ENCODE measurements at regions not wholly inside any gene's neighbourhood (a gene's known extent, or its start where the extent isn't known, plus 50 kb on each side); places are given as distances from the start of the nearest gene placed in this dataset.

GRCh38 chr2:163462993-163463392 is 272.8 kb downstream of the FIGN start:
- no peak for DNase-seq (ENCODE audit: low read depth)
- no peak overlapping the region for H3K4me3 ChIP-seq (ENCODE audit: low read depth, low read length)

GRCh38 chr2:163459986-163460385 is 275.8 kb downstream of the FIGN start:
- TF ChIP-seq, protein P1, sequence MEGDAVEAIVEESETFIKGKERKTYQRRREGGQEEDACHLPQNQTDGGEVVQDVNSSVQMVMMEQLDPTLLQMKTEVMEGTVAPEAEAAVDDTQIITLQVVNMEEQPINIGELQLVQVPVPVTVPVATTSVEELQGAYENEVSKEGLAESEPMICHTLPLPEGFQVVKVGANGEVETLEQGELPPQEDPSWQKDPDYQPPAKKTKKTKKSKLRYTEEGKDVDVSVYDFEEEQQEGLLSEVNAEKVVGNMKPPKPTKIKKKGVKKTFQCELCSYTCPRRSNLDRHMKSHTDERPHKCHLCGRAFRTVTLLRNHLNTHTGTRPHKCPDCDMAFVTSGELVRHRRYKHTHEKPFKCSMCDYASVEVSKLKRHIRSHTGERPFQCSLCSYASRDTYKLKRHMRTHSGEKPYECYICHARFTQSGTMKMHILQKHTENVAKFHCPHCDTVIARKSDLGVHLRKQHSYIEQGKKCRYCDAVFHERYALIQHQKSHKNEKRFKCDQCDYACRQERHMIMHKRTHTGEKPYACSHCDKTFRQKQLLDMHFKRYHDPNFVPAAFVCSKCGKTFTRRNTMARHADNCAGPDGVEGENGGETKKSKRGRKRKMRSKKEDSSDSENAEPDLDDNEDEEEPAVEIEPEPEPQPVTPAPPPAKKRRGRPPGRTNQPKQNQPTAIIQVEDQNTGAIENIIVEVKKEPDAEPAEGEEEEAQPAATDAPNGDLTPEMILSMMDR (IDR thresholded peaks at IDR 0.05; ENCODE audit: low read depth, low read length, missing control alignments) = no peak
- H3K4me3 ChIP-seq (ENCODE audit: low read depth, low read length) = no peak overlapping the region
- no peak for DNase-seq (ENCODE audit: low read depth)

More at GRCh38 chr2:163462993-163463392, 272.8 kb downstream of the FIGN start:
- TF ChIP-seq, protein P1 (IDR thresholded peaks at IDR 0.05; ENCODE audit: low read depth, low read length, missing control alignments) = no peak

DNA sequence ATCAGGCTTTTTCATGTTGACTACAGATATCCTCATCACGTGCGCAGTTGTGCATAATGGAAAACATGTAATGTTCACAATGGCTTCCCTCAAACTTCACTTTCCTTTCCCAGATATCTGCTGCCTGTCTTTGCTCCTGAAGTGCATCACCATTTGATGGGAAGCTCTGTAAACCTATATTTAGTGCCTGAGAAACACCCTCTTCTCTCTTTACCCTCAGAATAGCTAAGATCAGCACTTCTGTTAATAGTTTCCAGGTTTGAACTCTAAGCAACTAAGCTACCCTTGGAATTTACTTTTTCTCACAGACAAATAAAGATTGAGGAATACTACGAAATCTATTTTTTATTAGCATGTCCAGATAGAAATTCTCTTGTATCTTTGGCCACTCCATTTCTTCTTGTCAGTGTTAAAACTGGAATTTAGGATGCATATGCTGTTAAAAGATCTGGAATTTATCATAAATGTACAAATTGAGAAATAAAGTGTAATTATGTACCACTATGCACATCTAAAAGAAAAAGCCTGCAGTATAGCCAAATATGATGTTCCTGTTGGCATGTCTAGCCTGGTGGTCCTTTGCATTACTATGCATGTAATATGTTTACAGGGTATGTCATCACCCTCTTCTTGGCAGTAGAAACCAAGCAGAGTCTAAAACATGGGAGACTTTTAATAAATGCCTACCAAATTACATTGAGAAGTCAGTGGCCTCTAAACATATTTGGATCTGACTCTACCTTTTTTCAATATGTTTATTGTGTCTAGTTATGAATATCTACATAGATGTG is 278.7 kb downstream of the FIGN start:
- no peak overlapping the region for H3K4me3 ChIP-seq (ENCODE audit: low read depth, low read length)
- no peak for DNase-seq (ENCODE audit: low read depth)
- TF ChIP-seq, protein P1 (IDR thresholded peaks at IDR 0.05; ENCODE audit: low read depth, low read length, missing control alignments) = no peak

- TF ChIP-seq, protein P1 (IDR thresholded peaks at IDR 0.05; ENCODE audit: low read depth, low read length, missing control alignments) = no peak
- DNase-seq (ENCODE audit: low read depth) = no peak
- H3K4me3 ChIP-seq (ENCODE audit: low read depth, low read length) = no peak overlapping the region
Measured at GRCh38 chr2:163455815-163456214, 280.0 kb downstream of the FIGN start.

DNA sequence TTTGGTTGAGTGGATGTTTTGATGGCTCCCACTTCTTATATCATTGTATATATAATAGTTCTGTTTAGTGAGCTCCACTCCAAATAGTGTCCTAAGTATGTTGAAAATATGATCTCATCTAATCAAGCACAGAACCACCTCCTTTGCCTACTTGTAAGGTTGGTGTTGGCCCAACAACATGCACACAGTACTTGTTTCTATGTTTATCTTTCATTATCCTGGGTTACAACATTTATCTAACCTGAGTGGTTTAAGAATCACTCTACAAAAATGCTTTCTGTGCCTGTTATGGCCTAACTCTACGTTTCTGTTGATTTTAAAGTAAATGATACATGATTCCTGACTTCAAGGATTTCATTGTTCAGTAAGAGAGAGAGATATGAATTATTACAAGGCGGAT is 281.9 kb downstream of the FIGN start:
- TF ChIP-seq, protein P1 (IDR thresholded peaks at IDR 0.05; ENCODE audit: low read depth, low read length, missing control alignments) = no peak
- H3K4me3 ChIP-seq (ENCODE audit: low read depth, low read length) = no peak overlapping the region
- DNase-seq (ENCODE audit: low read depth) = no peak

- H3K4me3 ChIP-seq (ENCODE audit: low read depth, low read length) = no peak overlapping the region
- DNase-seq (ENCODE audit: low read depth) = no peak
- TF ChIP-seq, protein P1 (IDR thresholded peaks at IDR 0.05; ENCODE audit: low read depth, low read length, missing control alignments) = no peak
Measured at GRCh38 chr2:163441603-163442002, 294.2 kb downstream of the FIGN start.

GRCh38 chr2:163436963-163437362 is 298.8 kb downstream of the FIGN start:
- DNase-seq (ENCODE audit: low read depth) = no peak

More at GRCh38 chr2:163436963-163437362, 298.8 kb downstream of the FIGN start:
- TF ChIP-seq, protein P1 (IDR thresholded peaks at IDR 0.05; ENCODE audit: low read depth, low read length, missing control alignments) = no peak
- H3K4me3 ChIP-seq (ENCODE audit: low read depth, low read length) = no peak overlapping the region
